HG02884 (cell line): ENCODE measurements at regions not wholly inside any gene's neighbourhood (a gene's known extent, or its start where the extent isn't known, plus 50 kb on each side); places are given as distances from the start of the nearest gene placed in this dataset.
"Not testable (repeated sequence)": the region's sequence is repeated elsewhere in the genome, so short reads cannot be mapped to it uniquely, and the experiment has no call there.

ENCODE experiments used
- ATAC-seq: cut with Tn5 transposase; IDR thresholded peaks from one replicate; pipeline ENCODE4 v1.9.1; 2021; ENCODE audit warnings: mild to moderate bottlenecking, moderate library complexity; ENCODE audit not compliant: unreplicated experiment

DNA sequence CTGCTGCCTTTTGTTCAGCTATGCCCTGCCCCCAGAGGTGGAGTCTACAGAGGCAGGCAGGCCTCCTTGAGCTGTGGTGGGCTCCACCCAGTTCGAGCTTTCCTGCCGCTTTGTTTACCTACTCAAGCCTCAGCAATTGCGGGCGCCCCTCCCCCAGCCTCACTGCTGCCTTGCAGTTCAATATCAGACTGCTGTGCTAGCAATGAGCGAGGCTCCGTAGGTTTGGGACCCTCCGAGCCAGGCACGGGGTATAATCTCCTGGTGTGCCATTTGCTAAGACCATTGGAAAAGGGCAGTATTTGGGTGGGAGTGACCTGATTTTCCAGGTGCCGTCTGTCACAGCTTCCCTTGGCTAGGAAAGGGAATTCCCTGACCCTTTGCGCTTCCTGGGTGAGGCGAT lies 51.9 kb downstream of the DIPK2A start:
- not testable (repeated sequence) for ATAC-seq

DNA sequence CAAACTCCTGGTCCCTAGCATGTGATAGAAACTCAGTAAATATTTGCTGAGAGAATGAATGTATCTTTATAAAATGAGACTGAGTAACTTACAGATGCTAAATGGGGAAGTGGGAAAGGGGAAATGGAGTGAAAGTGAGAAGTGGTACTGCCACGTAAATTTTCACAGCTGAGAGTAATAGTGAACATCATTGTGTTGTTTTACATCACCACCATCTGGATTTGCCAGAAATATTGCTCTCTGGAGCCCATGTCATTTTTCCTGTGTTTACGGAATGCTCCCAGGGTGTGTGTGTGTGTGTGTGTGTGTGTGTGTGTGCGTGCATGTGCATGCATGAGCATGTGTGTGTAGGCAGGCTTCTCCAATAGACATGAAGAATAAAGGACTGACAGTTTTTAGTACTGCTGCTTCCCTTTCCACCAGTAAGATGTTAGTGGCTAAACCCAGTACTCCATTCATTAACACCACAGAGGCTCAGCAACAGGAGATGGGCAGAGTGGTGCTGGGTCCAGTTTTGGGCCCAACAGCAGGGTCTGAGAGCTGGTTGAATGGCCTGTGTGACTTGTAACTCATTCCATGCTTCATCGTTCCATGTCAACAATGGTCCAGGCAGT lies 57.3 kb downstream of the DIPK2A start:
- ATAC-seq = peak; percentile 87

- no peak for ATAC-seq
Observed at GRCh38 chr3:144029769-144030168, 58.1 kb downstream of the DIPK2A start.

GRCh38 chr3:144031938-144032337 lies 60.3 kb downstream of the DIPK2A start:
- no peak for ATAC-seq

DNA sequence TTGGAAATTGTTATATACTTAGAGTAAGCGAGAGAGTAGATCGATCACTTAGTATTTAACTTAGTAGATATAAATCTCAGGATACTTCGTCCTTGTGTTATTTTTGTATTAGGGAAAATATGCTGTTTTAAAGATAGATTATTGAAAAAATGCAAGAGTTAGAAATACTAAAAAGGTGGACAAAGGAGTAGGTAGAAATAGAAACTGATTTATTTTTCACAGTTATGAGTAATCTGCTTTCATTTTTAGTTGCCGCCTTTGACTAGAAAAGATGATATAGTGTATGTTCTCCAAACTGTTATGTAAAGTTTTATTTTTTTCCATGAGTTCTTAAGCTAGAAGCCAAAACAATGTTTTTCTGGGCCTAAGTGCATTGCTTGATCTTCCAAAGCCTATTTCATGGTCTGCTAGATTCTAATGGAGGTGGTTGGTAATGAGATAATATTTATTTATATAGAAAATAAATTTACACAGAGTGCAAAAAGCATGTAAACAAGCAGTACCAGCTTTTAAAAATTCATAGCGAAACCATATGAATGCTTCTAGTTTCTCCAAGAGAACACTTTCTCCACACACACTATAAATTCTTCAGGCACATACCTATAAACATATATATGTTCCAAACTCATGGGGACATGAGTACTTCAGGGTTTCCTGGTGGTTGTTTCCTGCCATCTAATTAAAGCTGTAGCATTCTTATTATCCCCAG lies 61.1 kb downstream of the DIPK2A start:
- ATAC-seq = peak; percentile 73

DNA sequence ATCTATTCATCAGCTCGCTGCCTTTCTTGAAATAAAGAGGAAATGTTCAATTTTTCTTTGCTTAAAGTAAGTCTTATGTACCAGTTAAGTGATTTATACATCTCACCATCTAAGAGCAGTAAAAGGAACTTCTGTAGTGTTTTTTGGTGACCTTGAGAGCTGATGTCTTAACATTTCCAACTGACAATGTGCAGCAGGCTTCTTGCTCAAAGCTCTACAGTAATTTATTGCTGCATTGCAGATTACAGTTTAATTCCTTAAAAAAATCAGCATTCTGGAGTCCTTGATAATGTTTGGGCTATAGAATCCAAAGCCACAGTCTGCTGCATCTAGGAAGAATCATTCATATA lies 61.6 kb downstream of the DIPK2A start:
- ATAC-seq = no peak

DNA sequence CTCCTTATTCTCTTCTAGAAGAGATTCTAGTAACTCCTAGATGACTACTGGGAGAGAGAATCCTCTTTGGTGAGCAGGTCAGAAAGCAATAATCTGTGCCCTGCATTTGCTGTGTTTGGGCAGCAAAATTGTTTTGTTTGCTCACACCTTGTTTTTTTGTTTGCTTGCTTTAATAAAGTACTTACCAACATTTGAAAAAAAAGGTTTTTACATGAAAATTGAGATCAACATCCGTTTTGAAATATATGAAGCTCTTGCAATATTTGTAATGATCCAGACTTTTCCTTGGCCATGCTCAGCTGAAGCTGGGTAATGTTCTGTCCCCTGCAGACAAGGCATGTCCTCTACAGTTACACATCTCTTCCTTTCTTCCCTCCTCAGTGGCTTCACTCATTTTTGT lies 62.2 kb downstream of the DIPK2A start:
- no peak for ATAC-seq

- no peak for ATAC-seq
Observed at GRCh38 chr3:144034715-144035290, 63.2 kb downstream of the DIPK2A start.

GRCh38 chr3:144036498-144036897 lies 64.9 kb downstream of the DIPK2A start:
- no peak for ATAC-seq

DNA sequence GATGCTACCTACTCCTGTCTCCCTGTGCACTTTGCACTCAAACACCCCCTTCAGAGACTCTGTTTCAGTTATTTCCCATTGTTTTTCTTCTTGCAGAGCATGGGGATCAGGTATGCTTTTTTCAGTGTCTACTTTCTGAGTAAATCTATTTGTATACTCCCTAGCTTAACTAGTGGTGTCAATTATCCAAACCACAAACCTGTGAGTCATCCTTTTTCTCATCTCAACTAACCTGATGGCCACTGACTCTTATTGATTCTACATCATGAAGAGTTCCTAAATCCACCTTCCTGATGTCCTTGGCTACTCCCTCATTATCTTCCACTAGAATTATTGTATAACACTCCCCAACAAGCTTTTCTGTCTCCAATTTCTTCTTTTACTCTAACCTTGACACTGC lies 68.0 kb downstream of the DIPK2A start:
- no peak for ATAC-seq

DNA sequence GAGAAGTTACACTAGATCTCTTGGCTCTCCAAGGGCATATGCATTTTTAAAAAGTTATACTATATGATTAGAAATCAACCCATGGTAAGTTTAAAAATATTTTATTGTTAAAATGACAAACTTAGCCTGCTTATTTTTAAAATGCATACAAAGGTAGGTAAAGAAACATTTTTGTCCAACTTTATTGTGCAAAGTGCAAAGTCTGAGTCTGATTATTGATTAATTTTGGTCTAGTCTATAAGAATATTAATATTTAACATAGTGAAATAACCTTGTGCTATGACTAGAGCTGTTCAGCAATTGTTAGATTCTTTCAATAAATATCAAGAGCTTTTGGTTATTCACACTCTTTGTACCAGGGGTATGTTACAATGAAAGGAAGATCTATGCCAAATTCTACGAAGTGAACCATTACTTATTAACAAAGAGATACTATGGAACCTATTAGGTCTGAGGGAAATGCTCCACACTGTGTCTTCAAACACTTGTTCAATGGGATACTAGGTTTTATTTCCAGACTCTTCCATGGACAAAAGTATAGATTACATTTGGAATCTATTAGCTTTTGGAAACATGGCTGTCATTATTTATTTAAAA lies 70.4 kb downstream of the DIPK2A start:
- ATAC-seq = no peak

GRCh38 chr3:144045766-144046165 lies 74.1 kb downstream of the DIPK2A start:
- ATAC-seq = no peak

DNA sequence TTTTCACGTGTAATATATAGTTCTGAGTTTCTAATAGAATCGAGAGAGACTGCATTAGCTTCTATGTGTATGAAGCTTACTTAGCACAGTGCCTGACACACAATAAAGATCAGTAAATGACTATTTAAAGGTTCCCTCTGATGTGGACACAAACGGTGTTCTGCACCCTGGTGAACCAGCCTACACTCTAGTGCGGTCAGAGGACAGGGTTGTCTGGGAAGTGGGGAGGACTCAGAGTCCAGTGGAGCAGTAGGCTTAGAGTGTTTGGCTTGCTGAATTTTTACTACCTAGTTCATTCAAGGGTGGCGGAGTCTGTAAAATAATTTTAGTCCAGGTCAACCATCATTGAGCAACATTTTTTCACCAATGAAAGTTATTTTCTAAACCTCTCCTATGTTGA lies 77.8 kb downstream of the DIPK2A start:
- no peak for ATAC-seq

DNA sequence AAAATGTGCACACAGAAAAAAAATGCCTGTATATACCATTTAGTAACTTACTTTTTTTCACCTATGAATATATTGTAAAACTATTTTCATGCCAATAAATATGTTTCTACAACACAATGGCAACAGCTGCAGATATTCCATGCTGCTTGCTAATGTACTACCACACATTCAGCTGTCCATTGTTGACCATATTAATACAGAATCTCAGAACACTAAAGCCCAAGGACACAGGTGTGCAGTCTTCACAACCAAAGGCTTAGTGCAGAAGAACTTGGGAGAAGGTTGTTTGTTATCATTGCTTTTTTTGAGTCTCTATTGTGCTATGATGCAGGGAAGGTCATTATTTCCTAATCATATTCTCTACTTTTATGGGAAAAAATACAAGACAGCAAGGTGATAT lies 79.6 kb downstream of the DIPK2A start:
- ATAC-seq = no peak

GRCh38 chr3:144052275-144052674 lies 80.7 kb downstream of the DIPK2A start:
- ATAC-seq = no peak

GRCh38 chr3:144053121-144053520 lies 81.5 kb downstream of the DIPK2A start:
- no peak for ATAC-seq

- no peak for ATAC-seq
Observed at GRCh38 chr3:144054766-144055165, 83.1 kb downstream of the DIPK2A start.

GRCh38 chr3:144055604-144056003 lies 84.0 kb downstream of the DIPK2A start:
- ATAC-seq = no peak

- no peak for ATAC-seq
Observed at GRCh38 chr3:144058713-144059112, 87.1 kb downstream of the DIPK2A start.

GRCh38 chr3:144059481-144059880 lies 87.9 kb downstream of the DIPK2A start:
- no peak for ATAC-seq

GRCh38 chr3:144060881-144061280 lies 89.3 kb downstream of the DIPK2A start:
- no peak for ATAC-seq

DNA sequence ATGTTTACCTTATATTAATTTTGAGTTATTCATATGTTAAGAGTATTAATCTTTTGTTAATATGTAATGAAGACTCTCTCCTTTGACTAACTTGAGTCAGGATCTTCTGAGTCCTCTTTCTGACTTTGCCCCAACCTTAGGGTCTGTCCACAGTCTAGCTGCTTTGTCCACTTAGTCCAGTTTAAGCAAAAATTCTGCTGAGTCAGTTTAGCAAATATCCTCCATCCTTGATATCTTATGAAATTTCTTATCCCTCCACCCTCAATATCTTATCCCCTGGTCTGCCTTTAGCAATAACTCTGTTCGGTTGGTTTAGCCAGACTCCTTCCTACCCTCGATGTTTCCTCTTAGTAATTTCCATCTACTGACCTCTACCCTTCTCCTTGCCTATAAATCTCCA lies 91.7 kb downstream of the DIPK2A start:
- no peak for ATAC-seq
